NCI-H510A (cell line): ENCODE measurements at regions not wholly inside any gene's neighbourhood (a gene's known extent, or its start where the extent isn't known, plus 50 kb on each side); places are given as distances from the start of the nearest gene placed in this dataset.
A peak's percentile ranks its signal among the peaks of the same experiment; 100 is the strongest.

Experiments
- DNase-seq: peaks from one replicate; lab custom pipeline; 2025; lab: John Stamatoyannopoulos, UW

DNA sequence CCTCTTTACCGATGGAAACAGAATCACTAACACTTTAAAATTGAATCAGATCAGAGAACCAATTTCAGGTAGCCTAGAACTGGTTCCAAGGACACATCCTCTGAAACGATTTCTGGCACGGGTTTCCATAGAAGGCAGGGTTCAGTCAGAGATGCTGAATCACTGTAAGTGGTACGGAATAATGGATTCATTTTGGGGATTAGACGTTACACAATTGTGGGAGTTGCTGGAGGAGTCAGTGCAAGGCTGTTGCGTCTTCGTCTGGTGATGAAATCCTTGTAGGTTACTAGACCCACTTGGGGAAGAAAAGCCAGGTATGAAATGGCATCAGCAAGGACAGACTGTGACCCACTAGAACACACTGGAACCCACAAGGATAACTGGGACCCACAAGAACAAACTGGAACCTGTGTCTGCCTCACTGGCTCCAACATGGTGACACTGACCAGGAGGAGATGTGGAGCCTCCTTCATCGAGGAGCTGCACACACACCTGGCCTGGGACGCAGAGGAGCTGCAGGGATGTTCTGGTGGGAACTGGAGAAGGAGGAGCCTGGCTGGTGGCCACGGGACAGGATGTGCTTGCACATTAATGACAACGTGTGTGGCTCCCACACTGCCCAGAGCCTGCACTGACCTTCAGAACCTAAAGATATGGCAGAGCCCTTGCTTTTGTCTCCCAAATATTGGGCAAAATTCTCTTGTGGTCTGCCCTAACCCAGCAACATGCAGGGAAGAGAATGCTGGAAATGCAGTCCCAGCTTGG, 105.1 kb downstream of the TRAPPC11 start:
- no peak for DNase-seq

GRCh38 chr4:183765251-183765911, 106.3 kb downstream of the TRAPPC11 start:
- no peak for DNase-seq

DNA sequence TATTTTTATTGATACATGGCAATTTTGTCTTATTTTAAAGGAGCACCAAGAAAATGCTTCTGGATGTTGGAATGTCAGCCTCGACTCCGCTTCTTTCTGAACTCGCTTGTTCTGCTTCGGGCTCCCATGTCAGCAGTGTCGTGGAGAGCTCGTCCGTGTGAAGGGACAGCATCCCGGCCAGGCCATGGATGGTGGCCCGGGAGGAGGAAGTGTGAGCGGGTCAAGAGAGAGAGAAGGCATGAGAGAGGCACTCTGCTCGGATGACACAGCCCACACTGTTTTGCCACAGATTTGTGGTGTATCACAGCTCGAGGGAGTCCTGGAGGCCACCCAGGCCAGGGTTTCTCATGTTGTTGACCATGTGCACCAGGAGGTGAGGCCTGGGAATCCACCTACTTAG, 107.0 kb downstream of the TRAPPC11 start:
- DNase-seq: no peak

DNA sequence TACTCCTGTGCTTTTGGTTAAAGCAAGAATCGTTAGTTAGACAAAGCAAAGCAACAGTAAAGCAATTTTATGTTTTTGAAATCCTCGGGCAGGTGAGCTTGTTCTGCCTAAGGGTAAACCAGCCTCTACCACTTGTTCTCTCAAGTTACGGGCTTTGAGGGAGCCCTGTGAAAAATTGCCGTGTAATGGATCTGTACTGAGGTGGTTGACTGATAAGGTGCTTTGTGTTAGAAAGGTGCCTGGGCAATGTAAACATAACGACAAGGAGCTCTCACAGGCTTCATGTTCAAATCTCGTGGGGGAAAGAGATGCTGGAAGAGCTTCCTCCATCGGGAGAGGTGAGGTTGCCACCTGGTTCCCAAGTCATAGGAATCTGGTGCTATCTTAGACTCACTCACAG, 111.8 kb downstream of the TRAPPC11 start:
- DNase-seq: no peak

DNA sequence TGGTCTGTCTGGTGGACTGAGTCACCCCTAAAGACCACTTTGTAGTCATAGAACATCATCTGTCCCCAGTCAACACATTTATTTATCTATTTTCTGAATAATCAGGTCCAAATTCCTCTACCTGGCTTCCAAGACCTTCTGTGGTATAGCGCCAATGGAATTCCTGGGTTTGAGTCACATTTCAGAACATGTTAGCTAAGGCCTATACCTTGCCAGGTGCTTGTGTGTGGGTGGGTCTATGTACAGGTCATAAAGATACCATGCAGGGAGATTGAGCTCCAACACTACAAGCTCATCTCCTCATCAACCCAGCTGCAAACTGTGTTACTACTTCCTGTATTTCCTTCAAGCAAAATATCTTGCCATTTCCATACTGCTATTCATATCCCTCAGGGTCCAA, 113.3 kb downstream of the TRAPPC11 start:
- DNase-seq: no peak

DNA sequence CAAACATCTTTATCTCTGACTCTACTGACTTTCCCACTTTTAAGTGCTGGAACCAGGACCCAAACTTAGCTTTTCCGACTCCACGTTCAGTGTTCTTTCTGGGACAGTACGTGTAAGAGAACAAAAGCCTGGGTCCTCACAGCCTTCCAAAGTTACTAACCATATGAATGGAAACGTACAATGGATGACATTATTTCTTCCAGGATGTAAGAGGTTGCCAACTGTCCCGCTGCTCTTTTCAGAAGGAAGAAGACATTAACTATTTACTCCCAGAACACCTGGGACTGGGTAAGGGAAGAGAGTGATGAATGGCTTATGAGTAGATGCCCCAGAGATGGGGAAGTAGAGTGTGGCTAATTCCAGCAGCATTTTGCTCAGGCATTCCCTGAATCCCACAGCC, 114.7 kb downstream of the TRAPPC11 start:
- no peak for DNase-seq

DNA sequence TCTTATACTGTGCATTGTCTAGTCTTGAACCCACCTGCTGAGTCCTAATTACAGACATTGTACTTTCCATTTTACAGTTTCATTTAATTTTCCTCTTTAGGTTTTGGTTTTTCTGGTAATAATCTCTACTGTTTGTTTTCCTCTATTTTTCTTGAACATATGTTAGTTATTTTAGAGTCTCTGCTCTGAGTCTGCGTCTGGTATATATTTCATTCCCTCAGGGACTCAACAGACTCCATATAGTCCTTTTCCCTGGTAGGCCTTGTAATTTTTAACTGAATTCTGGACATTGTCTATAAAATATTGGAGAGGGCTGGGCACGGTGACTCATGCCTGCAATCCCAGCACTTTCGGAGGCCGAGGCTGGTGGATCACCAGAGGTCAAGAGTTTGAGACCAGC, 121.8 kb upstream of the STOX2 start:
- DNase-seq: no peak

DNA sequence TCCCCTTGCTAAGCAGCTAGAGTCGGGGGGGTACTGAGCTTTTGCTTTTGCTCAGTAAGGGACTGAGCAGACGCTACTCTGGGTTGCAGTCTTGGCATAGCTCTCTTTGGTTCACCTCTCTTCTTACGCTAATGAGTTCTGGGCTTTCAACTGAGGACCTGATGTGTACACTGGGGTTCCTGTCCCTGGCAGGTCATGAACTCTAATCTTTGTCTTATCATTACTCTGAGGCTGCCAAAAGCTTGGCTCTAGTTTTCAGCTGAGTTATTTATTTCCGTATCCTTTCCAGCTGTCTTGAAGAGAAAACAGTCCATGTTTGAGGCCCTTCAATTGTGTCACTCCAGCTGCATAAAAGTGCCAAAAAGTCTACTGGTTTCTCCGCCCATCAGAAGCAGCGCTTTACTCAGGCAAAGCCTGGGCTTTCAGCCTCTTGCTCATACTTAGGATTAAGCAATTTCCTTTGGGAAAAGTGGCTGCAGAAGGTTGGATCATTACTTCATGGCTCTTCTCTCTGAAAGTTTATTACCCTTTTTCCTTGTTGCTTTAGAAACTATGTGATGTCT, 121.0 kb upstream of the STOX2 start:
- DNase-seq: no peak

DNA sequence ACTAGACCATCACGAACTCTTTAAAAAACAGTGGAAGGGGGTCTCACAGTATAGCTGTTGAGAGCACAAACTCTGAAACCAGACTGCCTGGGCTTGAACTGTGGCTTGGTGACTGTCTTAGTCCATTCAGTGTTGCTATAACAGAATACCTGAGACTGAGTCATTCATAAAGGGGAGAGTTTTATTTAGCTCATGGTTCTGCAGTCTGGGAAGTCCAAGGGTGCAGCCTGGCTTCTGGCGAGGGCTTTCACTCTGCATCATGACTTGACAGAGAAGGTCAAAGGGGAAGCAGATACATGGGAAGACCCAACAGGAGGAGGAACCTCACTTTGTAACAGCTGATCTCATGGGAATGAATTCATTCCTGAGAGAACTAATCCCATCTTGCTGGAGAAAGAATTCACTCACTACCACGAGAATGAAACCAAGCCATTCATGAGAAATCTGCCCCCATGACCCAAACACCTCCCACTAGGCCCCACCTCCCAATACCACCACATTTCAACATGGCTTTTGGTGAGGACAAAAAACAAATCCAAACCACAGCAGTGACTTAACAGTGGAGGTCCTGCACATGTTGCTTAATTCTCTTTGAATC, 116.7 kb upstream of the STOX2 start:
- no peak for DNase-seq

DNA sequence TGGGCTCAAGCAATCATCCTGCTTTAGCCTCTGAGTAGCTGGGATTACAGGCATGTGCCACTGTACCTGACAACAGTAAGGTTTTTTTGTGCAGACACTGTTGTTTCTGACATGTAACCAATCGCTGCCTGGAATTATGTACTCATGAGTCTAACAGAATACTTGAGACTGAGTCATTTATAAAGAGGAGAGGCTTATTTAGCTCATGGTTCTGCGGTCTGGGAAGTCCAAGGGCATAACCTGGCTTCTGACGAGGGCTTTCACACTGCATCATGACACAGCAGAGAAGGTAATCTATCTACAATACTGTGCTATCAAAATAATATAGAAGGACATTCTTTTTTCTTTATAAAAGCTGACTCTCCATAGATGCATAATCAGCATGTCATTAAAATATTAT, 115.5 kb upstream of the STOX2 start:
- DNase-seq: no peak

DNA sequence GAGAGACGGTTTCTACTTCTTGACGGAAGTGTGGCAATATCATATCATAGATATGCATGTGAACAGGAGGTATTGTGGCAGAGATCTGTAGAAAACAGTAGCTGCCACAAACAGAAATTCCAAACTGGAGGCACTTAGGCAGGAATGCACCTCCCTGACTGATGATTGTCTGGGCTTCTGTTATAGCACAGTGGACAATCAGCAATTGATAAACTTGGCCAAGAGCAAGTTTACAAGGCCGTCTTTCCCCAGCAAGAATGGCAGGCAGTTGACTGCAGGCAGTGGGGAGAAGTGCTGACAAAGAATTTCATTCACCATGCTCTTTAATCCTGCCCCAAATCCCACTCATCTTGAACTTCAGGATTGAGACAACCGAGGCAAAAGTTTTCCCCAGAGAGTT, 114.4 kb upstream of the STOX2 start:
- no peak for DNase-seq

GRCh38 chr4:183797011-183797444, 108.1 kb upstream of the STOX2 start:
- no peak for DNase-seq

DNA sequence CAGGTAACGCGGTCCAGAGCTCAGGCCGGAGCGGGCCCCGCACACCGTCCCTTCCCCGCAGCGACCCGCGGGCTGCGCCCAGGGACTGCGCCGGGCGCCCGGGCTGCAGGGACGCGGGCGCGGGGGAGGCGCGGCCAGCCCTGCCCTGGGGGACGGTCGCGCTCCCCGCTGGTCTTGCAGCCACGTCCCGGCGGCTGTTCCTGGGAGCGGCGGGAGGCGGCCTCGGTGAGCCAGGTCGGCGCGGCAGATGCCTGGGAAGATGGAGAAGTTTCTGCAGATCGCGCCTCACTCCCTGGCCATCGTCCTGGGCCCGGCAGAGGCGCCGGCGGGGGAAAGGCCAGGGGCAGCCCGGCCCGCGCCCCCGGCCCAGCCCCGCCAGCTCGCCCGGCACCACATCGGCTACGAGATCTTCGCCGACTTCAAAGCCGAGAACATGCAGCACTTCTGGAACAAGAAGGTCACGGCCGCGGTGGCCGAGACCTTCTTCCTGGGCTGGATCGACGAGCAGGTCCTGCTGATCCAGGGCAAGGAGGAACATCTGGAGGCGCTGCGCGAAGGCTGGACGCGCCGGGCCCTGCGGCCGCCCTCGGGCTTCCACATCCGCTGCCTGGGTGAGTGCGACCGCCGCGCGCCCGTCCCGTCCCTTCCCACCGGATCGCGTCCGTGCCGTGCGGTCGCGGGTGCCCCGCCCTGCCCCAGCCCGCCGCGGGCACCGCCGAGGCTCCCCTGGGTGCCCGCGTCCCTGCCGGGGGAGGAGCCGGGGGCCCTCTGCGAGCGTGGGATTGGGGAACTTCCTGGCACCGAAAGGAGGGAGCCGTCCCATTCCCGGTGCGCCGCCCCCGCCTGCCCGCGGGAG, 107.4 kb upstream of the STOX2 start:
- peak; percentile 34 for DNase-seq

- no peak for DNase-seq
These were observed 106.5 kb upstream of the STOX2 start for GRCh38 chr4:183798301-183799253.

DNA sequence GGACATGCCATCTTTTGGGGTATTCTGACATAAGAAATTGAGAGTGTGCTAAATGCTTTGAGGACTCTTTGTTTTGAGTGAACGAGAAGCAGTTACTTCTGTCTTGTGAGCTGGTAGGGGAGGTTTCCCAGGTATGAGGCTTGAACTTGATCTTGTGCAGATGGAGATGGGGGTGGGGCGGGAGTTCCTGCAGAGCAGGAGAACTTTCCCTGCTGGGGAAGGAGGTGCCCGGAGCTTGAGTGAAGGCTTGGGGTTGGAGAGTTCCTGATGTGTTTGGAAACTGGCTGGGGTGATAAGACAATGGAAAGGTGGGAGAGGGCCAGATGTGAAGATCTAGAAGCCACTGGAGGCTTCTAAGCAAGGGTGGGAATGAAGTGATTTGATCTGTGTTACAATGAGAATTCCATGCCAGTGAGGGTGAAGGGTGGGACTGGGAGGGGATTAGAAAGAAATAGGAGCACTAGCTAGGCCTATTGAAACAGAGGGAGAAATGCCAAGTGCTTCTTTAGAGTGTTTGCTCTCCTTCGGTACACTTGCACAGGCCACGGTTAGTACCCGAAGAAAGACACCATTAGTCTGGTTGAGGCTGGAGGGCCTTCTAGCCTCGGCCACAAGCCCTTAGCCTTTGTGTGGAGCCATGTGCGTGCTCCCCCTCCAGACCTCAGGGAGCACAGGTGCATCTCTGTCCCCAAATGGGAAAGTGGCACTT, 103.5 kb upstream of the STOX2 start:
- no peak for DNase-seq

- DNase-seq: no peak
These were observed 98.8 kb upstream of the STOX2 start for GRCh38 chr4:183806341-183806740.

GRCh38 chr4:183807420-183808096, 97.5 kb upstream of the STOX2 start:
- DNase-seq: no peak

DNA sequence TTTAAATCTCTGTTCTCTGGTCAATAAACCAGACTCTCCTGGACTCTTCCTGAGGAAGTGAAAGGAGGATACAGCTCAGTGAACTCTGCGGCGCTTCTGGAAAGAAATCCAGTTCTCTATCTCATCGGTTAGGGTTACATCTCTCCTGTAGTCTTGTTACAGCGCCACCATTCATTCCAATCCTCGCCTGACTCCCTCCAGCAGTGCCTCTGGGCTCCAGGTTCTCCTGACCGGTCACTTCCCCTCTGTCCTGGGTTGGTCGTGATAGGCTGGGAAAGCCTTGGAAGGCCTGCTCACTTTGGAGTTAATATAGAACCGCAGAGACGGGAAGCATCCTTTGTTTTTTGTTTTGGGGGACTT, 97.0 kb upstream of the STOX2 start:
- DNase-seq: no peak

DNA sequence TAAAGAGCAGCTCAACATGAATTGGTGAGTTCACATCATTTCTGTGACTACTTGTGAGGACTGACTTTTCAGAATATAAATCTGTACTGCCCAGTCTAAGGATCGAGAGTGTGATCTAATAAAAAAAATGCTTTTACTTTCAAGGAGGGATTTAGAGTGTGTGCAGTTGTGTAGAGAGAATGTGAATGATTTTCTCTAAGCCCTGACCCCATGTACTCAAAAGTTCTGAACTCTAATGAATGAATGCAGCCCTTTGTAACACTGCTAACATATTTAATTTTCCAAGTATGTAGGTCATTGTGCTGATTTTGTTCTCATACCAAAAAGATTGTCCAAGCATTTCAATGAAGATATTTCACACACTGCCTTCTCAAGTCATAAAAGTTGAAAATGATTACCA, 92.5 kb upstream of the STOX2 start:
- no peak for DNase-seq

GRCh38 chr4:183814461-183814860, 90.6 kb upstream of the STOX2 start:
- no peak for DNase-seq
